ENCODE measurements at regions not wholly inside any gene's neighbourhood (a gene's known extent, or its start where the extent isn't known, plus 50 kb on each side); places are given as distances from the start of the nearest gene placed in this dataset.
"Not testable (repeated sequence)": the region's sequence is repeated elsewhere in the genome, so short reads cannot be mapped to it uniquely, and the experiment has no call there.

DNA sequence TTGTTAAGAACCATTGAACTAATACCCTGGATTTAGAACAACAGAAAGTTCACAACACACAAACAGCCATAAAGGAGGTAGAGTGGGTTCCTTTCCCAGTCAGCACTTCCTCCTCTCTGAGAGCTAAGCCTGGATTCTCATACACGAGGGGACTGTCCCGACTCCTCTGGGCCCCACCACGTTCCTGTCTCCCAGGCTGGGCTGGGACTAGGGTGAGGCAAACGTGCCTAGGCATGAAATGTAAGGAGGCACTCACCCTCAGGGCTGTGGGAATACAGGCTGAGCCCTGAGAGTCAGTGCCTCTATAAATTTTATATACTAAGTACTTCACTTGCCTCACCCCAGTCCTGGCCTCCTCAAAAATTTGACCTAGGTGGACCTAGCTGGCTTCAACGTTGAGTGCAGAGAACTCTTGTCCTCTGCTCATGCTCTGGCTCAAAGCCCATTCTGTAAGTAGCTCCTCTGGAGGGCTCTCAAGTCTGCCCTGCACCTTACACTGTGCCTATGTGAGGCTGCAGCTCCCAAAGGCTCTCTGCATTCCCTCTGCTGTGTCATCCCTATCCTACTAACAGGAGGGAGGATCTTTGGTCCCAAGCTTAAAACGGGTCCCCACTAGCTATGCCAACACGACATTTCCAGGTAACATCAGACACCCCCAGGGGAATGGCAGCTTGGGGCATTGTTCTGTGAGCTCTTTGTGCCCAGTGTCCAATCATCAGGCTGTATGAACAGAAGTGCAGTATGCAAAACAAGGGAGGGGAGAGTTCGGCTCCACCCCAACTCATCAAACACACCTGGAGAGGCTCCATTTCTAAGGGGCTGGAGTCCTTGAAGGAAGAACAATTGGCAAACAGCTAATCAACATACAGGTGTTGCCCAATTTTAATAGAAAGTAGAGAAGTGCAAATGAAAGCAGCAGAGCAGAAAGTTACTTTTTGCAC lies 233.2 kb downstream of the RPLP1 start:
- no peak for DNase-seq

DNA sequence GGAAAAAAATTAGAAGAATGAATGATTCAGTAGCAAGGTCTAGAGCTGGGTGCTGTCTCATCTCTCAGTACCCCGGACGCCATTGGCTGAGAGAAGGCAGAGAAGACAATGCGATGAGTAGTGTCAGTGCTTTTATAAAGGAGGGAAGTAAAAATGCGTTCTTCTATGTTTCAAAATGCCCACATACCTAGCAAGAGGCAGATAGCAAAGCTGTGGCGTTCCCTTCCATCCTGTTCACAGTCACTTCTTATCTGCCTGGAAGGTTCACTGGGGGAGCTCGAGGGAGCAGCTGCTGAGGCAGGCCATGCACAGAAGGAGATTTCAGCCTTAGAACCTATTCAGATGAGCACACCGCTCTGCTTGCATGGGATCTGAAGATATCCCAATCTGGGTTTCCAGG lies 234.0 kb downstream of the RPLP1 start:
- no peak for DNase-seq

DNA sequence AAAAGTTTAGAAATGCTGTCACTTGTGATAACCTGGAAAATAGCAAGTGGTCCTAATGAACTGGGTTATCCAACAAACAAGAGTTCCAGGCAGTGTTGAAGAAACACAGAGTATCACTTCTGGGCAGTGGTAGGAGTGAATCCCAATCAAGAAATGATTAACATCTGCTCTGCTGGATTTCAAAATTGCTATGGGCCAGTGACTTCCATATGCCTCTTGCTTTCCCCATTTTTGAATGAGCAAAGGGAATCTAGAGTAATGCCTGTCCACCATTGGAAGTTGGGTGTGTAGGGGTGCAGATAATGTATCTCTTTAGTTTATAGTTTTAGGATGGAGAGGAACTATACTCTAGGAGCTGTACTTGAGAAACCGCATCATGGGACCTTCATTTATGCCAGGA lies 236.5 kb downstream of the RPLP1 start:
- DNase-seq, result no peak

GRCh38 chr15:69691307-69692015 lies 238.8 kb downstream of the RPLP1 start:
- DNase-seq, result no peak

- DNase-seq, result no peak
Observed at GRCh38 chr15:69692342-69692741, 239.7 kb downstream of the RPLP1 start.

- no peak for DNase-seq
Observed at GRCh38 chr15:69693059-69693458, 240.4 kb downstream of the RPLP1 start.

GRCh38 chr15:69696946-69697345 lies 244.3 kb downstream of the RPLP1 start:
- DNase-seq, result no peak

DNA sequence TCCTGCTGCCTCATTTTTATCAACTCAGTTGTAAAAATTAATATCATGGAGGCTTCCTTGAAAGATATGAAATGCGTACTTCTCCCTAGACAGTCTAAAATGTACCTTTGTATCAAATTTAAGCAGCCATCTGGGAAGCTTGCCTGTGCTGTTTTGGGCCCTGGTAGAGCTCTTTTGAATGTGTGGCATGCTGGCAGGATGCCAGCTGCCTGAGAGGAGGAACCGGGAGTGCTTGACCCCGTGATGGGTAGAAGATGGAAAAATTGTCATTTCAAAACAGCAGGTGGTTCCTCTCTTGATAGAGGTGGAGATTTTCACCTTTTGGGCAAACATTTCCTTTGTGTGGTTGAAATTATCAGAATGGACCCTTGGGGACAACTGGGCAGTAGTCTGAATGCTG lies 245.3 kb downstream of the RPLP1 start:
- no peak for DNase-seq

GRCh38 chr15:69699096-69699495 lies 246.5 kb downstream of the RPLP1 start:
- no peak for DNase-seq

DNA sequence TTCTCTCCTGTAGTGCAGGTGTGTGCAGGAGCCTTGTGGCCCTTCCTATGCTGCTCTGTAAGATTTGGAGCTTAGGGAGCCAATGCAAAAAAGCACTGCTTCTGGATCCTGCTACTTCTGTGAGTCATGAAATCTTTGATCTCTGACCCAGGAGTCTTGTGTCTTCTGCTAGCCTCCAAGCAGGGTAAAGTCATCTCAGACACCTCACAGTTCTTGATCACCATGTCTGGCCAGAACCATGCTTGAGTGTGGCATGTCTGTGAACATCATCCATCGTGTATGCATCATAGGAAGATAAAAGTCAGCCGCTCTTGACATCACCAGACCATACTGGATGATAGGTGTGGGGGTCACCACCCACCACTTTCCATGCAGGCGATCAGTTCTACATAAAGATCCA lies 247.8 kb downstream of the RPLP1 start:
- no peak for DNase-seq

GRCh38 chr15:69701198-69701597 lies 248.6 kb downstream of the RPLP1 start:
- DNase-seq, result peak; percentile 63

GRCh38 chr15:69703532-69704187 lies 251.0 kb downstream of the RPLP1 start:
- DNase-seq, result peak; percentile 79

- no peak for DNase-seq
Observed at GRCh38 chr15:69704229-69704628, 251.6 kb downstream of the RPLP1 start.

- no peak for DNase-seq
Observed at GRCh38 chr15:69704700-69705099, 252.1 kb downstream of the RPLP1 start.

- no peak for DNase-seq
Observed at GRCh38 chr15:69706353-69707097, 253.9 kb downstream of the RPLP1 start.

GRCh38 chr15:69707241-69707640 lies 254.6 kb downstream of the RPLP1 start:
- DNase-seq, result not testable (repeated sequence)

- DNase-seq, result not testable (repeated sequence)
Observed at GRCh38 chr15:69708436-69709122, 256.0 kb downstream of the RPLP1 start.

- no peak for DNase-seq
Observed at GRCh38 chr15:69712991-69713390, 260.4 kb downstream of the RPLP1 start.

DNA sequence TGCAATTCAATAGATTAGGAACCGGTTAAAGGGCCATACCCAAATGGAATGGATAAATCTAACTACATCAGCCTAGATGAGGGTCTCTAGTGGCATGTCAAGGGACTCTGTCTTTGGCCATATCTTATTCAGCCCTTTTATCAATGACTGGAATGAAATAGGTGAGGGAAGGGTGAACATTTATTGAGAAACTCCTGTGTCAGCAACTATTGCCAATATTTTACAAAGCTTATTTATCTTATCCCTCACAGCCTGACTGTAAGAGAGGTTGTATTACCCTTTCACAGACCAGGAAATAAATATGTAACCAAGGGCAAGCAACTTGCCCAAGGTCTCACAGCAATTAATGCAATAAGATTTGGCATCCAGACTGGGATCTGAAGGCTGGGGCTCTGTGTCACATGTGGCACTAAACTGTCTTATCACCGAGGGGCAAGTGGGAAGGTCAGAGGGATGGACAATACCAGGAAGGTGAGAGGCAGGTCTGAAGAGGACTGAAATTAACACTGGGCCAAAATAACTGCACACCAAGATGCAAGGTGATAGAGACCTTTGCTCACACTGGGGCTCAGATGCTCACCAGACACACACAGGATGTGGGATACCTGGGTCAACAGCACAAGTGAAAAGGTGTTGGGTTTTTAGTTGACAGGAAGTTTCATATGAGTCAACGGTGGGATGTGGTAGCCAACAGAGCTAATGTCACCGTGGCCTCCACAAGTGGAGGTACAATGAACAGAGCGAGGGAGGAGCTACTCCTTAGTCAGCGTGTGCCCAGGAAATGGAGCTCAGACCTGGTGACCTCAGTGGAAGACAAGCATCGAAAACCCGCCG lies 261.3 kb downstream of the RPLP1 start:
- DNase-seq, result no peak

DNA sequence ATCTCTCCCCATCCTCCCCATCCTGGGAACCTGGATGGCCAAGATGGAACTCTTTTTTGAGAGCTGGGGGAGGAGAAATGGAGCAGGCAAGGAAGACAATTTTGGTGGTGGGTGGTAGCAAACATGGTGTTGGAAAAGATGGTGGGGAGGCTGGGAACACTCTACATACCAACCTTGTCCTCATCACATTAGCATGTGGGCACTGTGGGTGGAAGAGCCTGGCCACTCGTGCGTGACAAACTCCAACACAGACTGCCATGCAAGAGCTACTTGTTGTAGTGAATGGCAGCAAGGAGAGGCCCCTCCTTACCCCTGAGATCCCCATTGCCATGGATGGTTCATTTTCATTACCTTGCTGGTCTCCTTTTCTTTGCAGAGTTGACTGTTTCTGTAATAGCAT lies 262.6 kb downstream of the RPLP1 start:
- no peak for DNase-seq

GRCh38 chr15:69718436-69718835 lies 265.8 kb downstream of the RPLP1 start:
- DNase-seq, result no peak

Data from tongue (tissue), 1 donor.